Fibroblast of lung (primary cell): ENCODE measurements at regions not wholly inside any gene's neighbourhood (a gene's known extent, or its start where the extent isn't known, plus 50 kb on each side); places are given as distances from the start of the nearest gene placed in this dataset.

Experiments
- EZH2 ChIP-seq: IDR thresholded peaks from 2 replicates; pipeline ENCODE4 v1.5.1; 2012; ENCODE audit warnings: low read length, control low read depth, mild to moderate bottlenecking; ENCODE audit errors: missing control alignments
- TF ChIP-seq, protein P1 (sequence below), 2 donors: IDR thresholded peaks in 1 of 2; conservative IDR thresholded peaks in 1 of 2; 1 replicate in 1 of 2; 2 replicates in 1 of 2; pipeline ENCODE4 v1.5.1; 2011 to 2012; ENCODE audit warnings: low read length in 2 of 2, control low read depth in 1 of 2, inconsistent platforms in 1 of 2, low read depth in 1 of 2, mild to moderate bottlenecking in 1 of 2

GRCh38 chr5:51018423-51018822 lies 352.0 kb downstream of the PARP8 start:
- TF ChIP-seq, protein P1, sequence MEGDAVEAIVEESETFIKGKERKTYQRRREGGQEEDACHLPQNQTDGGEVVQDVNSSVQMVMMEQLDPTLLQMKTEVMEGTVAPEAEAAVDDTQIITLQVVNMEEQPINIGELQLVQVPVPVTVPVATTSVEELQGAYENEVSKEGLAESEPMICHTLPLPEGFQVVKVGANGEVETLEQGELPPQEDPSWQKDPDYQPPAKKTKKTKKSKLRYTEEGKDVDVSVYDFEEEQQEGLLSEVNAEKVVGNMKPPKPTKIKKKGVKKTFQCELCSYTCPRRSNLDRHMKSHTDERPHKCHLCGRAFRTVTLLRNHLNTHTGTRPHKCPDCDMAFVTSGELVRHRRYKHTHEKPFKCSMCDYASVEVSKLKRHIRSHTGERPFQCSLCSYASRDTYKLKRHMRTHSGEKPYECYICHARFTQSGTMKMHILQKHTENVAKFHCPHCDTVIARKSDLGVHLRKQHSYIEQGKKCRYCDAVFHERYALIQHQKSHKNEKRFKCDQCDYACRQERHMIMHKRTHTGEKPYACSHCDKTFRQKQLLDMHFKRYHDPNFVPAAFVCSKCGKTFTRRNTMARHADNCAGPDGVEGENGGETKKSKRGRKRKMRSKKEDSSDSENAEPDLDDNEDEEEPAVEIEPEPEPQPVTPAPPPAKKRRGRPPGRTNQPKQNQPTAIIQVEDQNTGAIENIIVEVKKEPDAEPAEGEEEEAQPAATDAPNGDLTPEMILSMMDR (conservative IDR thresholded peaks at IDR 0.05 in 1 of 2, IDR thresholded peaks at IDR 0.05 in 1 of 2; ENCODE audit: low read depth in 1 of 2, low read length in 2 of 2): no peak
- TF ChIP-seq EZH2: no peak
